ENCODE measurements at regions not wholly inside any gene's neighbourhood (a gene's known extent, or its start where the extent isn't known, plus 50 kb on each side); places are given as distances from the start of the nearest gene placed in this dataset.

DNA sequence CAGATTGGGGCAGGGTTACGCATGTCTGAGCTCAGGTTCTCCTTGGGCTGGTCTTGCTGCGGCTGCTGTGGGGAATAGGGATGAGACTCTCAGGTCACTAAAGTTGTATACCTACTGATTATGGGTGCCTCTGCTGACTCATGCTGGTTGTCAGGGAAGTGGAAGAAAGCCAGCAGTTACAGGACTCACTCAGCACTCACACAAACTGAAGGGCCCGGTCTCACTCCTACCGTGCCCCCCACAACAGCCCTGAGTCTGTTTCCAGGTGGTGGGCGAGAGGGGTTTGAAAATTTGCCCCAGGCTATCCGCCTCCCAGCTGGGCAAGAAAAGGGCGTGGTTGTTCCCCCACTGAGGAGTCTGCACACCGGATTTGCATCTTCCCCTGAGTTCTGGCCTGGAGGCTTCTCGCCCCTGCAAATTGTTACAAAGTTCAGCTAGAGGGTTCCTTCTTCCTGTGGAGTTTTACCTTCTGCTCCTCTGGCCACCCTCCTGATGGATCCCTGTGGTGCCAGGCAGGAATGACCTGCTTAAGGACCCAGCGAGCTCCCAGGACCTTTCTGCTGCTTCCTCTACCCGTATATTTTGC lies 659.2 kb downstream of the HDGFL1 start:
- no peak for DNase-seq (ENCODE audit: low spot score)

- DNase-seq (ENCODE audit: low spot score) = no peak
These were observed 674.5 kb downstream of the HDGFL1 start for GRCh38 chr6:23243854-23244253.

- no peak for DNase-seq (ENCODE audit: low spot score)
These were observed 674.9 kb downstream of the HDGFL1 start for GRCh38 chr6:23244300-23244699.

GRCh38 chr6:23245572-23245971 lies 676.2 kb downstream of the HDGFL1 start:
- DNase-seq (ENCODE audit: low spot score) = no peak

DNA sequence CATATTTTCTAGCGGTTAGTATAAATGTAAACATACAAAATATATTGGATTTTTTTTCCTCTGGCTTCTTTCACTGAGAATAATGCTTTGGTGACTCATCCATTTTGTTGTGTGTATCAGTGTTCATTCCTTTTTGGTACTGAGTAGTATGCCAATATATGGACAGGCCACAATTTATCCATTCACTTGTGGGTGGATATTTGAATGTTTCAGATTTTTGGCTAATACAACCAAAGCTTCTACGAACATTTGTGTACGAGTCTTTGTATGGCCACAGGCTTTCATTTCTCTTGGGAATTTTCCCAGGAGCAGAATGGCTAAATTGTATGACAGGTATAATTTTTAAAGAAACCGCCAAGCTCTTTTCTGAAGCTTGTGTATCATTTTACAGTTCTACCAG lies 677.5 kb downstream of the HDGFL1 start:
- no peak for DNase-seq (ENCODE audit: low spot score)

DNA sequence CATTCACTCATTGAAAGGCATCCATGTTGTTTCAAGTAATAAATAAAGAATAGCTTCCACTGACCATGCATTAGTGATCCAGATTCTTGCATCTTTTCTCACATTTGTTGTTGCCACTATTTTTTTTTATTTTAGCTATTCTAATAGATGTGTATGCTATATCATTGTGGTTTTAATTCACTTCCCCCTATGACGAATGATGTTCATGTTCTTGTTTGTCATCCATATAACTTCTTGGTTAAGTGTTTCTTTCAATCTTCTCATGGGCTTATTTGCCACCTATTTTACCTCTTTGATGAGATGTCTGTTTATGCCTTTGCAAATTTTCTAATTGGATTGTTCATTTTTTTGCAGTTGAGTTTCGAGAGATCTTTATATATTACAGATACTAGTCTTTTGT lies 681.2 kb downstream of the HDGFL1 start:
- no peak for DNase-seq (ENCODE audit: low spot score)

GRCh38 chr6:23262864-23263263 lies 693.5 kb downstream of the HDGFL1 start:
- no peak for DNase-seq (ENCODE audit: low spot score)

- DNase-seq (ENCODE audit: low spot score) = no peak
These were observed 695.9 kb downstream of the HDGFL1 start for GRCh38 chr6:23265270-23265669.

DNA sequence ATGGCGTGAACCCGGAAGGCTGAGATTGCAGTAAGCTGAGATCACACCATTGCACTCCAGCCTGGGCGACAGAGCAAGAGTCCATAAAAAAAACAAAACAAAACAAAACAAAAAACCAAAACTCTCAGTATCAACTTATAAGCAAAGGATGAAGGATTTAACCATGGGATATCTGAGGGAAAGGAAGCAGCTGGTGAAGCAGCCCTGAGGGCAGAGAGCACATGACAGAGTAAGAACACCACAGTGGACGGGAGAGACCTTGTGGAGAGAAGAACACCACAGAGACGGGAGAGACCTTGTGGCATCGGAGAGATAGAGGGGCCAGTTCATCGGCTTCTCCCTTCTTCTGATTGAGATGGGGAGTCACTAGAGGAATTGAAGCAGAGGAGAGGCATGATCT lies 697.2 kb downstream of the HDGFL1 start:
- DNase-seq (ENCODE audit: low spot score) = no peak

DNA sequence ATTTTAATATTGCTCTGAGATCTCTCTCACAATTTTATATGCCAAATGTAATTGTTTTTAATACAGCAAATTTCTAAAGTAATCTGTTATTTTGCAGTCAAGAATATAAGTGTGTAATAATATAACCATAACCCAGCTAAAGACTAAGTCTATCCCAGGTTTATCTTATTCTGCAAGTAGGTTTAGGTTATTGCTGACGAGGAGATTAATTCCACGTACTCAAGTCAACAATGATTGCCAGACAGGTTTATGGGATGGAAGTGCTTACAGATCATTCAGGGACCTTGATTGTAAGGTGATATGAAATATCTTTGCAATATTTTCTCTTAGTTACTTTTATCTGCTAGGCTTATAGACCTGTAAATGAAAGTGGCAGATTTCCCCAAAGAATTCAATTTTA lies 698.3 kb downstream of the HDGFL1 start:
- no peak for DNase-seq (ENCODE audit: low spot score)

DNA sequence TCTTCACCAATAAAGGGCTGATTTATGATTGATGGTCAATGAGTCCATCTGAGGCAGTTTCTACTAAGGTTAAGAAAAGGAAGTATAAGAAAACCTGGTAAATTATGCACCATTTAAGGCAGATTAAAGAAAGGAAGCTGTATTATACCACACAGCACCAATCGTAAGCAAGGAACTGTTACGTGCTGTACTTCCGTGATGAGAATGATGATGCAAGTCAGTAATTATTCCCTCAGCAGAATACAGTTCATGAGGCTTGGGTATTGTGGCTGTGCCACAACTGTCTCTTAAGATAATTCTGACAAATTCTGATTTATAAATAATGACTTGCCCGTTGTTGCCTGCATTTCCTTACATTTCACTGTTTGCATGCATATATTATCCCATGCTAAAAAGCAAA lies 699.0 kb downstream of the HDGFL1 start:
- no peak for DNase-seq (ENCODE audit: low spot score)

GRCh38 chr6:23269436-23269835 lies 700.1 kb downstream of the HDGFL1 start:
- no peak for DNase-seq (ENCODE audit: low spot score)

GRCh38 chr6:23272536-23272935 lies 703.2 kb downstream of the HDGFL1 start:
- no peak for DNase-seq (ENCODE audit: low spot score)

- no peak for DNase-seq (ENCODE audit: low spot score)
These were observed 708.3 kb downstream of the HDGFL1 start for GRCh38 chr6:23277521-23278179.

GRCh38 chr6:23278180-23278532 lies 708.8 kb downstream of the HDGFL1 start:
- DNase-seq (ENCODE audit: low spot score) = no peak

GRCh38 chr6:23280437-23280836 lies 711.1 kb downstream of the HDGFL1 start:
- DNase-seq (ENCODE audit: low spot score) = no peak

- no peak for DNase-seq (ENCODE audit: low spot score)
These were observed 713.1 kb downstream of the HDGFL1 start for GRCh38 chr6:23282252-23283021.

DNA sequence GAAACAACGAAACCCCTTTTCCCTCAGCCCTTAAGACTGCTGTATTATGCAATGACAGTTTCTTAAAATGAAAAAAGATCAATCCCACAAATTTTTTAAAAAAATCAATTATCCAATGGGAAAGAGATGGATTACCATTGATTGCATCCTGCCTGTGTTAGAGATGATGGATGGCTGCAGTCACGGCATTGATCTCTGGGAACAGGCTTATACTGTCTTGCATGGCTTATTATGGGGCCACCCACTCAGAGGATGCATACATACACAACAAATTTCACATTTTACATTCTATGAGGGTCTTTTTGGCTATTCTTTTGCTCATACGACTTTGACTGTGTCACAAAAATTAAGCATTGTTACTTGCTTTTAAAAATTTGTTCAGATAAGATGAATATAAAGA lies 724.3 kb downstream of the HDGFL1 start:
- DNase-seq (ENCODE audit: low spot score) = no peak

- DNase-seq (ENCODE audit: low spot score) = no peak
These were observed 732.2 kb downstream of the HDGFL1 start for GRCh38 chr6:23301556-23301955.

- DNase-seq (ENCODE audit: low spot score) = no peak
These were observed 733.1 kb downstream of the HDGFL1 start for GRCh38 chr6:23302514-23302913.

DNA sequence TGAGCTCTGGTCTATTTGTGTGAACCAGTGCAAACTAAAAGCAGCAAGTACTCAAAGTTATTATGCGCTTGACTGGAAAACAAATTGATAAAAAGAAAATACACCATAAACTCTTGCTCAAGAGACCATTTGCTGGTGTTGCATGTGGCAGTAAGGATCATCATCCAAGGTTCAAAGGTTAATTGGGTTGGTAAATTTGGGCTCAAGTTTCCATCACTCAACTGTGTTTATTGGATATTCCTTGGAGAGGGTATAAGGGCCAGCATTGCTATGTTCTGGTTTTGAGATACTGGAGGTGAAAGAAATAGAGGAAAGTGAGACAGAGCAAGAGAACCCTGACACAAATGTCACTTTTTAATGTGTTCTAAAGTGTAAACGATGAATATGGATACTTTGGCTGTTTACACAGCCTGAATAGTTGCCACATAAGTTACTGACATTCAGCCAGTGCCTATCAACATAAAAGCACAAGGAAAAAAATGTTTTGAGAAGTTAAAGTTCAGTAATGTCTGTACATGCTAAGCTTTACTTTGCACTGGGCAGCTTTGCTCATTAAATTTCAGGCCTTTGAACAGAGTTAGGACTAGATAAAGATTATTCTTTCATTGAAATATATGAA lies 736.1 kb downstream of the HDGFL1 start:
- DNase-seq (ENCODE audit: low spot score) = no peak

DNA sequence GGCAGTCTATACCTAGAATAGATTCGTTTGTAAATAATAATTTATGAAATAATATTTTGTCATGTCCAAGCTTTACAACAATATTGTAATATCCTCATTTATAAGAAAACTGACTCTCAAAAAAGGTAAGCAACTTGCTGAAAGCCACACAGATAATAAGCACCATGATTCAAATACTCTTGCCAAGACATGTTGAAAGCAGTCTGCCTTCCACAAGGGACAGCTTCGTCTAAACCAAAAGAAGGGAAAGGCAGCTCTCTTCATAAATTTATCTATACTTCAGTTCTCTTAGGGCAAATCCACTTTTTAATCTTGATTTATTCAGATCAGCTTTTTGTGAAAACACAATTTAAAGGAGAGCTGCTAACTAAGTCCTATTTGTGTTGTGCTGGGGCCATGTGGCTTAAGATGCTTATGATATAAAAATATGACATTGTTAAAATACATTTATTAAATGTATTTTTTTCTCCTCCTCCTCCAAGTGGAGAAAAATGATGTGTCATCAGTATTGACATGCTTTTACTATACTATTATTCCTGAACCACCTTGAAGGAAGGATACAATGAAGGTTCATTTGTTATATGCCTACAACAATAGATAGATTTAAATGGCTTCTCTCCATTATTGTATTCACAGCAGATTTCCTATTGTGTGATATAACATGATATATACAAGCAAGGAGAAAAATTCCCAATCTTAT lies 737.0 kb downstream of the HDGFL1 start:
- no peak for DNase-seq (ENCODE audit: low spot score)

DNA sequence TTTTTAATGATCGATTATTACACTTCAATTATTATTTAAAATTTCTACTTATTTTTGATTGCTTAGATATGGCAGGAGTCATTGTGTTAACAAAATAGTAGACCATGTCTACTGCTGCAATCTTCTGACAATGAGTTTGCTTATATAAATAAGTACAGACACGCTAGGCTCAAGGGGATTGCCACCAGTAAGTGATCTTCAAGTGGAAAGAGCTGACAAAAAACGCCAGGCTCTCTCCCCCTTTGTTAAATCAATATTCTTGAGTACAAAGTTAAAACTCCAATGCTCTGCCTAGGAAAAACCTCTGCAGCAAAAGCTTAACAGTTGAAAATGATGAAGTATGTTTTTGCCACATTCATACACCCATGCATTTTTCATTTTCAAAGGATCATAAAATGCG lies 738.1 kb downstream of the HDGFL1 start:
- DNase-seq (ENCODE audit: low spot score) = no peak
